PC-9 (cell line): ENCODE measurements at regions not wholly inside any gene's neighbourhood (a gene's known extent, or its start where the extent isn't known, plus 50 kb on each side); places are given as distances from the start of the nearest gene placed in this dataset.

Source experiments
- CTCF ChIP-seq: fragments of 200-600 bp; sonication (generic); conservative IDR thresholded peaks from 2 replicates; pipeline ENCODE4 v1.6.1; 2017; ENCODE audit warnings: mixed run types, antibody characterized with exemption, mild to moderate bottlenecking, moderate library complexity
- EZH2 ChIP-seq: fragments of 200-600 bp; sonication (generic); IDR thresholded peaks from 2 replicates; pipeline ENCODE4 v1.8.0; 2017; ENCODE audit warnings: antibody characterized with exemption, low read depth

- no peak for TF ChIP-seq CTCF
- TF ChIP-seq EZH2 = no peak
Observed at GRCh38 chr5:52685566-52685965, 102.2 kb upstream of the ITGA1 start.
